ENCODE measurements at regions not wholly inside any gene's neighbourhood (a gene's known extent, or its start where the extent isn't known, plus 50 kb on each side); places are given as distances from the start of the nearest gene placed in this dataset.

DNA sequence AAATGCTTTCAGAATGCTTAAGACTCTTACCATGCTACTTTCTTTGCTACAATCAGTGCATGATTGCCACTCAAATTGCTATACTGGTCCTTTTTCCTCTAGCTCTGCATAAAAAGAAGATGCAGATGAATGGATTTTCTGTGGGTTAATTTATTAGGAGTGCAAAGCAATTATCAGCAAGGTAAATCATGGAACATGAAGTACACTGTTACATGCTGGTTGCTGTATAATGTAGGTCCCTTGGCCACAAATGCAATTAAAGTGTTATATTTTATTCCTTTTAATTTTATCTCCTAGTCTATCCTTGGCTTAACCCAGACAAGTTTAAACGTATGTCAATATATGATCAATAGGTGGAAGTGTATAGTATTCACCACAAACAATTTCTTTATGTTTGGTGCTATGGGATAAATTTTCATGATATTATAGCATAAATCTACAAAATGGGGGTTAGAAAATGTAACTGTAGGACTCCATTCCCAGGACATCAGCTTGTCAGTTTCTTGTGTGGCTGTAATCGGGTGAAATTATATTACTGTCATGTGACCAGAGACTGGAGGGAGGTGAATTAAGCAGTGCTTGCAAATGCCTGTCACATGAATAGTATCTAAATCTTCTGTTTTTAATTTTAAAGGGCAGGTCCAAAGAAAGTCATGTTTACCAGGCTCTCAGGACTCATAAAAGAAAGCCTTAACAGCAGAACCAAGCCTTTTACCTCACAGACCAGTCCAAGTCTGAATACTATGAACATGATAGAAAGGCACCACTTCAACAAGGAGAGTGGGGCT, 176.9 kb upstream of the ID4 start:
- TF ChIP-seq, protein P1, sequence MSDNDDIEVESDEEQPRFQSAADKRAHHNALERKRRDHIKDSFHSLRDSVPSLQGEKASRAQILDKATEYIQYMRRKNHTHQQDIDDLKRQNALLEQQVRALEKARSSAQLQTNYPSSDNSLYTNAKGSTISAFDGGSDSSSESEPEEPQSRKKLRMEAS (IDR thresholded peaks at IDR 0.05; ENCODE audit: low read depth, low read length) = no peak
- TF ChIP-seq, protein P2, sequence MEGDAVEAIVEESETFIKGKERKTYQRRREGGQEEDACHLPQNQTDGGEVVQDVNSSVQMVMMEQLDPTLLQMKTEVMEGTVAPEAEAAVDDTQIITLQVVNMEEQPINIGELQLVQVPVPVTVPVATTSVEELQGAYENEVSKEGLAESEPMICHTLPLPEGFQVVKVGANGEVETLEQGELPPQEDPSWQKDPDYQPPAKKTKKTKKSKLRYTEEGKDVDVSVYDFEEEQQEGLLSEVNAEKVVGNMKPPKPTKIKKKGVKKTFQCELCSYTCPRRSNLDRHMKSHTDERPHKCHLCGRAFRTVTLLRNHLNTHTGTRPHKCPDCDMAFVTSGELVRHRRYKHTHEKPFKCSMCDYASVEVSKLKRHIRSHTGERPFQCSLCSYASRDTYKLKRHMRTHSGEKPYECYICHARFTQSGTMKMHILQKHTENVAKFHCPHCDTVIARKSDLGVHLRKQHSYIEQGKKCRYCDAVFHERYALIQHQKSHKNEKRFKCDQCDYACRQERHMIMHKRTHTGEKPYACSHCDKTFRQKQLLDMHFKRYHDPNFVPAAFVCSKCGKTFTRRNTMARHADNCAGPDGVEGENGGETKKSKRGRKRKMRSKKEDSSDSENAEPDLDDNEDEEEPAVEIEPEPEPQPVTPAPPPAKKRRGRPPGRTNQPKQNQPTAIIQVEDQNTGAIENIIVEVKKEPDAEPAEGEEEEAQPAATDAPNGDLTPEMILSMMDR (IDR thresholded peaks at IDR 0.05; ENCODE audit: low read depth, low read length) = no peak
- TF ChIP-seq POLR2A (IDR thresholded peaks at IDR 0.05; ENCODE audit: extremely low read depth, insufficient read length) (no peak), MYC (IDR thresholded peaks at IDR 0.05; ENCODE audit: low read depth, low read length) (no peak)
- no peak overlapping the region for H3K4me3 ChIP-seq (ENCODE audit: low read depth, low read length)
- no peak for DNase-seq (ENCODE audit: low read depth)

DNA sequence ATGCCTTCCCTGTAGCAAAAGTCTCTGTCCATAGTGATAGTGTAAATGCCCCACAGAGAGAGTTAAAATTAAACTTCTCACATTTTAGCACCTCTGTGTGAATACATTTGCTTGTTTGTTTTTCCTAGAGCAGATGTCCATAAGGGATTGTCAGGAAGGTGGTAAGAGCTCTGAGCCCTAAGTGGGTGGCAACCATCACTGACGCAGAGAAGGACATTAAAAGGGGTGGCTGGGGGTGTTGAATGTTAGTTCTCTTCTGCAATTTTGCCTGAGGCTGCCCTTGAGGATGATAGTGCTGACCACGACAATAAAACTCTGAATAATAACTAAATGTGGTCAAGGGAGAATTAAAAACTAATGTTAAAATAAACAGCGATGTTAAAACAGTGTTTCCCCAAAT, 174.3 kb upstream of the ID4 start:
- no peak for DNase-seq (ENCODE audit: low read depth)

DNA sequence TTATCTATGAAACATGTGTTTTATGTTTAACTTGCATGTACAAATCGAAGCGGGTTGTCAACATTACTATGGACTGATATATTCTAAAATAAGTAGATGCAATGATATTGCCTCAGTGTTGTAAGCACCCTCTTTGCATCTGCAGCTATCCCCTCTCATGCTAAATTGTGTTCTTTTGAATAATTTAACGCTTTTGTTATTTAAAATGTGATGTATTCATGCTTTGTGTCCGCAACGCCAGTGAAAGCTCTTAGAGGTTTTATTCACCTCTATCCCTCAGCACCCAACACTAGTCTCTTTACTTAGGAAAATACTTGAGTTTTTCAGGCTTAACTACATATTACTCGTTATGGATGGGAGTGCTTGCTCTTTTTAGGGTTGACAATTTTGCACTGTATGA, 173.7 kb upstream of the ID4 start:
- no peak overlapping the region for H3K4me3 ChIP-seq (ENCODE audit: low read depth, low read length)
- TF ChIP-seq, protein P1 (IDR thresholded peaks at IDR 0.05; ENCODE audit: low read depth, low read length) = no peak
- TF ChIP-seq POLR2A (IDR thresholded peaks at IDR 0.05; ENCODE audit: extremely low read depth, insufficient read length) = no peak
- no peak for TF ChIP-seq MYC (IDR thresholded peaks at IDR 0.05; ENCODE audit: low read depth, low read length)
- TF ChIP-seq, protein P2 (IDR thresholded peaks at IDR 0.05; ENCODE audit: low read depth, low read length) = no peak
- DNase-seq (ENCODE audit: low read depth) = no peak

More for the DNA sequence above, 174.3 kb upstream of the ID4 start:
- TF ChIP-seq, protein P1 (IDR thresholded peaks at IDR 0.05; ENCODE audit: low read depth, low read length) = no peak
- TF ChIP-seq POLR2A (IDR thresholded peaks at IDR 0.05; ENCODE audit: extremely low read depth, insufficient read length) (no peak), MYC (IDR thresholded peaks at IDR 0.05; ENCODE audit: low read depth, low read length) (no peak)
- TF ChIP-seq, protein P2 (IDR thresholded peaks at IDR 0.05; ENCODE audit: low read depth, low read length) = no peak
- H3K4me3 ChIP-seq (ENCODE audit: low read depth, low read length) = no peak overlapping the region

DNA sequence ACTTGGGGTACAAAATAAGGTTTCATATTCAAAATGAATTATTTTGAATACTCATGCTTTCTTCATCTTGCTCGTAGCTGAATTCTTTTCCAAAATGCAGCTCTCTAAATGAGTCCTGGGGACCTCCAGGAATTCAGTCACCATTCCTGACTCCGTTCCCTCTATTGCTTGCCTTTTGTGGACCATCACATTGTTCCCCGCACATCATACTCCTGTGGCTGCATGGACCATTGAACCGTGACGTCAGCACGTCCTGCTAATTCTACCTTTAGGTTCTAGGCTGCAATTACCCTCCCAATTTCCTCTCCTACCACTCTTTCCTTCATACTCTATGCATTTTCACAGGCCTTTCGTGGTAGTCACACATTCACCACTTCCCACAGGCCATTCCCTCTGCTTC, 173.1 kb upstream of the ID4 start:
- H3K4me3 ChIP-seq (ENCODE audit: low read depth, low read length) = no peak overlapping the region

DNA sequence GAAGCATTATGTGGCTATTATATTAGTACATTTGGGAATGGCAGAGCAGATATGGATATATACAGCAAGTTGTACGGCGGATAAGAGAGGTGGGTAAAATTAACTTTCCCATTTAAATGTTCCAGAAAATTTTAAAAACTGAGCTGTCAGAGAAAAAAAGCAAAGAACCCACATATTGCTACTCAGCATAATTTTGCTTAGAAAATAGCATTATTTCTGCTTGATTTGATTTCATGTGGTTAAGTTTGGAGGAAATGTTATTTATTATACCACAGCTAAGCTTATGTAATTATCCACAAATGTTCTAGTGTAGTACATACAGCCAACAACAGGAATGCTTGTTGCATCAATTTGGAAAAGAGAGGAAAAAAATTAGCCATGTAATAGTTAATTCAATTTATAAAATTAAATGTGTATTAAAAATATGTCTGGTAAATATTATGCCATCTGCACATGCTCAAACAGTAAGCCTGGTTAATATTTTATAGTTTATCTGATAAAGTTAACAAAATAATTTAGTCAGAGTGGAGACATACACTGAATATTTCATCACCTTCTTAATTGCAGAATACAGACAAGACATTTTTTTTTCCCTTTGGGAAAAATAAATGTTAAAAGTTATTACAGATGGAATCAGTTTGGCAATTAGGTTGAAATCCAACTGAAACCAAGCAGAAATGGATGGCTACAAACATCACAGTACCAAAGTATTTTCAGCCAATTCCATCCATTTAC, 172.1 kb upstream of the ID4 start:
- no peak for DNase-seq (ENCODE audit: low read depth)
- H3K4me3 ChIP-seq (ENCODE audit: low read depth, low read length) = no peak overlapping the region
- TF ChIP-seq POLR2A (IDR thresholded peaks at IDR 0.05; ENCODE audit: extremely low read depth, insufficient read length) = no peak
- TF ChIP-seq, protein P1 (IDR thresholded peaks at IDR 0.05; ENCODE audit: low read depth, low read length) = no peak
- TF ChIP-seq, protein P2 (IDR thresholded peaks at IDR 0.05; ENCODE audit: low read depth, low read length) = no peak
- no peak for TF ChIP-seq MYC (IDR thresholded peaks at IDR 0.05; ENCODE audit: low read depth, low read length)

More for the DNA sequence above, 173.1 kb upstream of the ID4 start:
- TF ChIP-seq, protein P2 (IDR thresholded peaks at IDR 0.05; ENCODE audit: low read depth, low read length) = no peak
- DNase-seq (ENCODE audit: low read depth) = no peak
